HG03159 (cell line): ENCODE measurements at regions not wholly inside any gene's neighbourhood (a gene's known extent, or its start where the extent isn't known, plus 50 kb on each side); places are given as distances from the start of the nearest gene placed in this dataset.

Source experiments
- ATAC-seq: cut with Tn5 transposase; IDR thresholded peaks from one replicate; pipeline ENCODE4 v1.9.1; 2021; ENCODE audit warnings: mild to moderate bottlenecking, moderate library complexity; ENCODE audit not compliant: unreplicated experiment

GRCh38 chr5:139733698-139734538 is 61.7 kb upstream of the PSD2 start:
- no peak for ATAC-seq

- no peak for ATAC-seq
These were observed 61.1 kb upstream of the PSD2 start for GRCh38 chr5:139734539-139734916.

DNA sequence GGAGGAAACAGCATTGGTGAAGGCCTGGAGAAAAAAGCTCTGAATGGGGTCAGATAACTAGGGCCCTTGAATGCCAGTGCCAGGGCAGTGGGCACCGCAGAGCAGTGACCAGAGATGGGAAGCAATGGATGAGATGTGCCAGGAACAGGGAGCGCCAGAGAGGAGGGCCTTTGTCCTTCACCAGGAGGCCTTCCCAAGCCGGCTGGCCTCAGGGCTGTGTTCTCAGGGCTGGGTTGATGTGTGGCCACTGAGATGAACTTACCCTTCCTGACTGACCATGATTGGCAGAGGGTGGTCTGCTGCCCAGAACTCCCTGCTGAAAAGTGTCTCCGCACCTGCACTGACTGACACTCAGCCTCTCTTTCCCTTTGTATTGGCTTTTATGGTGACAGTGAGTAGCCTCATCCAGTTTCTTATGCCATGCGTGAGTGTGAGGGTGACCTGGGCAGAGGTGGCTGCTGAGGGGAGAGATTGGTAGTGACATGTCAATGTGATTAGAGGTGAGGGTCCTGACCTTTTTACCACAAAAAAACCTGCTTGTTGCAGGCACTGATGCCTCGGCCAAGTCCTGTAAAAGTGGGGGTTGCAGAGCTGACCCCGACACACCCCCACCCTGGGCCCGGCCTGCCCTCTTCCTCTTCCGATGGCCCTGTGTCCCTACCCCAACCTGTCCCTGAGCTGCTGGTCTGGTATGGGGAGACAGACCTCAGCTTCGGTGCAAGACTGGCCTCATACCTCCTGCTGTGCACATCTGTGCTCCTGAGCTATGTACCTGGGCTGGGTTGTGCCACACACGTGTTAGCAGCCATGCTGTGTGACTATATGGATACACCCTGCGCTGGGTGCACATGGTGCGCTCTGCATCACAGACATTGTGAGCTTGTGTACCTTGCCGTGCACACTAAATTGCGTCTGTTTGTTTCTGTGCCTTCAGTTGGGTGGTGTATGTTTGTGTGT is 57.1 kb upstream of the PSD2 start:
- ATAC-seq = no peak

GRCh38 chr5:139739150-139739974 is 56.2 kb upstream of the PSD2 start:
- no peak for ATAC-seq

- no peak for ATAC-seq
These were observed 55.2 kb upstream of the PSD2 start for GRCh38 chr5:139740138-139740991.

DNA sequence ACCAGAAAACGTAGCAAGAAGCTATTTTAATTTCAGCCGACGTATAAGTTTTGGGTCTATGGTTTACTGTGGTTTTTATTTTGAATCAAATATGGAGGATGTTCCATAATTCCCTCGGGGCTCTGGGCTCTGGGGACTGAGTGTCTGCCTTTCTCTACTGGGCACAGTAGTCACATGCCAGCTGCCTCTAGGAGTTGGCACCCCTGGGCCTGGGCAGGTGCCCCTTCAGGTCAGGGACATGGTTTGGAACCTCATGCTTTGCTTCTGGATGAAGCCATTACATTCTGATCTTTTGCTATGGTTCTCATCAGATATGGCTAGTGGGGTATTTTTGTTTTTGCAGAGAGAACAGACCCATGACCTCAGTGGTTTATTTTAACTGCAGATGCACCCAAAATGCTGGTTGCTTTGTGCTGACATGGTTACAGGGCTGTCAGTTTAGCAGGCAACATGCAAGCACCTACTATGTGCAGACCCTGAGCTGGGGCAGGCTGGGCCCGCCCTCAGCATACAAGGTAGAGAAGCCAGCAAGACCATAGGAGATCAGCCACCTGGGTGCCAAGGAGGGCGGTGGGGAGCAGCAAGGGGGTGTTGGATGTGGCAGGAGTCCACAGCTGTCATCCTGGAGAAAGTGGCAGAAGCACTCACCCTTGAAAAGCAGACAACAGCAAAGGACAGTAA is 54.5 kb upstream of the PSD2 start:
- ATAC-seq = no peak

DNA sequence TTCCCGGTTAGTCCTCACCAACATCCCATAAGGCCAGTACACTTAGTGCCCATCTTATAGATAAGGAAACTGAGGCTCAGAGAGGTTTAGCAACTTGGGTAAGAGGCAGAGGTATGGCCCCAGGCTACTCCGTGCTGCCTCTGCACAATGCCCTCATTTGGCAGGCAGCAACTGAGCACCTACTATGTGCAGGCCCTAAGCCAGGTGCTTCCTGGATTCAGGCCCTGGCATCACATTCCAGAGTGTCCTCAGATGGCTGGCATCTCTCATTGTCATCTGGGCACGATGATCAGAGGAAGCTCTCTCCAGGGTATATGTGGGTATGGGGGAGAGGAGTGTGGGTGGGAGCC is 53.8 kb upstream of the PSD2 start:
- ATAC-seq = no peak

DNA sequence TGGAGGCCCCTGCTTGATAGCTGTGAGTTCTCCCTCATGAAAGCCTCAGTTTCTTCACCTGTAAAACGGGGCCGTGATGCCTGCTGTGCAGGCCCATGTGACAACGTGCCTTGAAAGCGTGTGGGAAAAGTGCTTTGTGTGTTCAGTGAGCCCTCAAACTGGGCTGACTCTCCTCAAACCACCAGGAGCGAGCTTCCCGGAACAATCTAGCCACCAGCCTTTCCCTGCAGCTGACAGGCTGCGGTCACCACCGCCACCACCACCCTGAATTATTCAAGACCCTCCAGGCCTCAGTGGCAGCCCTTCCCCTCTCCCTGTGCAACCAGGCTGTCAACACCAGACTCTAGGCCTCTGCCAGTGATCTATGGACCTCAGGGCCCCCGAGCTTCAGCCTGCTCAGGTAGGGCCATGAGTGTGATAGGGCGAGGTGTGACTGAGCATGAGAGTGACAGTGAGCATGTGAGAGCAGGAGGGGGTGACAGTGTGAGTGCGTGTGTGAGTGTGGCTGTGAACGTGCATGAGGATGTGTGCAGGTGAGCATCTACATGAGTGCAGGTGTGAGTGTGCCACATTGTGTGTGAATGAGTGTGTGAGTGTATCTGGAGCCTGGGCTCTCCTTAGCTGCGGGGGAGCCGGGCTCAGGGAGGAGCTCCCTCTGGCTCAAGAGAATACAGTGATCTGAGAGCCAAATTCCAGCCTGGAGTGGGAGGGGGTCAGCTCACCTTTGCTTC is 53.3 kb upstream of the PSD2 start:
- ATAC-seq = no peak

DNA sequence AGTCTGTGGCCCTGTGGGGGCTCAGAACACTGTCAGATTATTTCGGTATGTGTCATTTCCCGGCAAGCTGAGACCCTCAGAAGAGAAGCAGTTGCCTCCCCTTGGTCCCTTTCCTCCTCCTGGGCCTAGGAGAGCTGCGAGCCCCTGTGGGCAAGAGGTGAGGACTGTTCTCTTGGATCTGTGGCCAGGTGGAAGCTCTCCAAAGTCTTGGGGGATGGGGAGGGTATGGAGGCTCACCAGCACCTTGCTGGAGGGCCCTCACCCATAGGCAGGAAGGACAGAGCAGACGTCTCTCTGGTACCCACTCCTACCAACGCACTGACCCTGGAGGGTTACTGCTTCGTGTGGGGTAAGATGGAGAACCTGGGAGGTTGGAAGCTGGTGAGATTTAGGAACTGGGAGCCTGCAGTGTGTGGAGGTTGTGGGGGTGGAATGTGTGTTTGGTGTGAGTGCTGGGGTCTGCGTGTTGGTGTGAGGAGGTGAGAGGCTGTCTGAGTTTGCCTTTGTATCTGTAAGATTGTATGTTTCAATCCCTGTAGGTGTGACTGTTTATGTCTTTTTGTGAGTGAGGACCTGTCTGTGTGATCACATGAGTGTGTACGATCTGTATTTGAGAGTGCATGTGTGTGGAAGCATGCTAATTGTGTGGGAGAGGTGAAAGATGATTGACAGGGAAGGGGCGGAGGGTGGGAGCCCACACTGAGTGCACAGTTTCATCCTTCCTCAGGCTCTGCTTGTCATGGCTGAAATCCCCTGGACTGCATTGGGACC is 52.4 kb upstream of the PSD2 start:
- no peak for ATAC-seq

DNA sequence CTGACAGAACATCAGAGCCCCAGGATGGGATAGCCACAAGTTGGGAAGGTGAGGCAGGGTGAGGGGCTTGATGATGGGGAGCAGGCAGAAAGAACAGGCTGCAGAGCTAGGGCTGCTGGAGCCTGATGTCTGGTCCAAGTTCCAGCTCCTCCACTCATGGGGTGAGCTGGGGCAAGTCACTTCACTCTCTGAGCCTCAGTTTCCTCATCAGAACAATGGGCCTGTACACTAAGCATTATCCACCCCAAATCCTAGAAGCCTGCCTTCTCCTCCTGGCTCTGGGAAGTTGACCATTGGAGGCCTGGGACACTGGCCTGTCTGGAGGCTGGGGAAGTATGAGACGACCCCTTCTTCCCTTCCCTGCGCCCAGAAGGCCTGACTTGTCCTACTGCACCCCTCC is 51.8 kb upstream of the PSD2 start:
- ATAC-seq = no peak

- ATAC-seq = no peak
These were observed 51.0 kb upstream of the PSD2 start for GRCh38 chr5:139744471-139745131.

- ATAC-seq = no peak
These were observed 50.3 kb upstream of the PSD2 start for GRCh38 chr5:139745132-139745799.

GRCh38 chr5:139745800-139746690 is 49.6 kb upstream of the PSD2 start:
- peak; percentile 42 for ATAC-seq
